SU-DHL-6 (cell line): ENCODE measurements at regions not wholly inside any gene's neighbourhood (a gene's known extent, or its start where the extent isn't known, plus 50 kb on each side); places are given as distances from the start of the nearest gene placed in this dataset.

Source experiments
- H2AFZ ChIP-seq: fragments of 200-600 bp; sonication (generic); 2 replicates; pipeline ENCODE4 v1.6.1; 2014; ENCODE audit warnings: low read depth, mild to moderate bottlenecking, moderate library complexity, mixed read lengths, antibody characterized with exemption, low read length; ENCODE audit not compliant: severe bottlenecking
- H3F3A ChIP-seq: fragments of 200-600 bp; shearing (Covaris generic); 2 replicates; pipeline ENCODE4 v1.6.0; 2016; ENCODE audit warnings: antibody characterized with exemption, mild to moderate bottlenecking; ENCODE audit not compliant: insufficient read depth
- H3K27ac ChIP-seq: fragments of 200-600 bp; sonication (generic); 2 replicates; pipeline ENCODE4 v1.5.1; 2016; ENCODE audit warnings: low read depth, mild to moderate bottlenecking, low read length, moderate library complexity, mixed read lengths
- H3K27me3 ChIP-seq: fragments of 200-600 bp; sonication (generic), shearing (Covaris generic); 2 replicates; pipeline ENCODE4 v1.6.0; 2014; ENCODE audit warnings: mild to moderate bottlenecking, low read length
- H3K36me3 ChIP-seq: fragments of 200-600 bp; sonication (generic); 2 replicates; pipeline ENCODE4 v1.6.1; 2014; ENCODE audit warnings: mild to moderate bottlenecking, low read length, mixed read lengths
- H3K4me2 ChIP-seq: fragments of 300-600, 200-600 bp; shearing (Covaris generic), sonication (generic); 2 replicates; pipeline ENCODE4 v1.6.0; 2014; ENCODE audit warnings: low read length, low read depth, mild to moderate bottlenecking; ENCODE audit not compliant: poor library complexity, severe bottlenecking
- H3K4me3 ChIP-seq: fragments of 200-600 bp; sonication (generic); 2 replicates; pipeline ENCODE4 v1.5.1; 2014; ENCODE audit warnings: antibody characterized with exemption, low read length, mild to moderate bottlenecking, mixed read lengths; ENCODE audit not compliant: insufficient read depth, poor library complexity, severe bottlenecking
- H3K79me2 ChIP-seq: fragments of 200-600 bp; sonication (generic); 2 replicates; pipeline ENCODE4 v1.6.1; 2014; ENCODE audit warnings: mild to moderate bottlenecking, low read length, moderate library complexity; ENCODE audit not compliant: insufficient read depth
- H3K9ac ChIP-seq: fragments of 200-600 bp; sonication (generic); 2 replicates; pipeline ENCODE4 v1.7.0; 2014; ENCODE audit warnings: mild to moderate bottlenecking, low read length
- H3K9me2 ChIP-seq: fragments of 200-600 bp; sonication (generic); replicated peaks from 2 replicates; pipeline ENCODE4 v1.6.1; 2014; ENCODE audit warnings: low read length; ENCODE audit not compliant: insufficient read depth
- H3K9me3 ChIP-seq: fragments of 200-600 bp; sonication (generic); 2 replicates; pipeline ENCODE4 v1.6.1; 2014; ENCODE audit warnings: low read length, mixed read lengths; ENCODE audit not compliant: insufficient read depth
- H4K20me1 ChIP-seq: fragments of 200-600 bp; sonication (generic); 2 replicates; pipeline ENCODE4 v1.6.1; 2014; ENCODE audit warnings: low read depth, mild to moderate bottlenecking, antibody characterized with exemption, low read length, moderate library complexity, mixed read lengths
- CTCF ChIP-seq: fragments of 200-600 bp; sonication (generic); IDR thresholded peaks from one replicate; pipeline ENCODE4 v1.5.1; 2017; ENCODE audit warnings: antibody characterized with exemption, mild to moderate bottlenecking, low read length, moderate library complexity; ENCODE audit not compliant: insufficient read depth, poor library complexity, severe bottlenecking
- EZH2phosphoT487 ChIP-seq: fragments of 200-600 bp; sonication (generic), shearing (Covaris generic); conservative IDR thresholded peaks from 2 replicates; pipeline ENCODE4 v1.6.1; 2018; ENCODE audit warnings: mild to moderate bottlenecking, antibody characterized with exemption, low read length, moderate library complexity, mixed read lengths

- no peaks in the 10 kb centered on the region for H3K27me3 ChIP-seq
- H3K27ac ChIP-seq = no peak overlapping the region
- no peak overlapping the region for H3K4me3 ChIP-seq
- no peak overlapping the region for H3K4me2 ChIP-seq
- no peaks in the 10 kb centered on the region for H3K36me3 ChIP-seq
- H3K79me2 ChIP-seq = no peaks in the 10 kb centered on the region
- H4K20me1 ChIP-seq = no peaks in the 10 kb centered on the region
- H3K9ac ChIP-seq = no peak overlapping the region
- no peak overlapping the region for H2AFZ ChIP-seq
- no peaks in the 10 kb centered on the region for H3F3A ChIP-seq
- no peaks in the 10 kb centered on the region for H3K9me2 ChIP-seq
- no peaks in the 10 kb centered on the region for H3K9me3 ChIP-seq
- TF ChIP-seq CTCF (no peak), EZH2phosphoT487 (no peak)
Measured at GRCh38 chr15:77764095-77764494, 131.4 kb upstream of the LINGO1 start.

GRCh38 chr15:77762747-77763355 lies 130.1 kb upstream of the LINGO1 start:
- Histone ChIP-seq H3K4me3 (no peak overlapping the region), H2AFZ (no peak overlapping the region), H3K9ac (no peak overlapping the region), H3K27me3 (no peaks in the 10 kb centered on the region), H3K9me2 (no peaks in the 10 kb centered on the region), H4K20me1 (no peaks in the 10 kb centered on the region), H3F3A (no peaks in the 10 kb centered on the region), H3K36me3 (no peaks in the 10 kb centered on the region), H3K4me2 (no peak overlapping the region), H3K79me2 (no peaks in the 10 kb centered on the region), H3K27ac (no peak overlapping the region), H3K9me3 (no peaks in the 10 kb centered on the region)
- TF ChIP-seq CTCF (no peak), EZH2phosphoT487 (no peak)

GRCh38 chr15:77759896-77760592 lies 127.3 kb upstream of the LINGO1 start:
- Histone ChIP-seq H4K20me1 (no peaks in the 10 kb centered on the region), H3K9ac (no peak overlapping the region), H3K27ac (no peak overlapping the region), H3F3A (no peaks in the 10 kb centered on the region), H3K27me3 (no peaks in the 10 kb centered on the region), H3K9me2 (no peaks in the 10 kb centered on the region), H3K4me2 (no peak overlapping the region), H3K4me3 (no peak overlapping the region), H3K9me3 (no peaks in the 10 kb centered on the region), H3K79me2 (no peaks in the 10 kb centered on the region), H2AFZ (no peak overlapping the region), H3K36me3 (no peaks in the 10 kb centered on the region)
- TF ChIP-seq EZH2phosphoT487 = no peak
- TF ChIP-seq CTCF = no peak
